Mammary epithelial cell (primary cell): ENCODE measurements at regions not wholly inside any gene's neighbourhood (a gene's known extent, or its start where the extent isn't known, plus 50 kb on each side); places are given as distances from the start of the nearest gene placed in this dataset.

ENCODE experiments used
- EZH2 ChIP-seq: IDR thresholded peaks from 2 replicates; pipeline ENCODE4 v1.6.1; 2012; ENCODE audit warnings: low read length, inconsistent platforms, borderline replicate concordance
- TF ChIP-seq, protein P1 (sequence below), 2 donors: IDR thresholded peaks in 1 of 2; conservative IDR thresholded peaks in 1 of 2; 2 replicates each; pipeline ENCODE4 v1.5.1; 2011 to 2012; ENCODE audit warnings: inconsistent platforms in 2 of 2, low read length in 2 of 2, mild to moderate bottlenecking in 2 of 2, control low read depth in 1 of 2, low read depth in 1 of 2; ENCODE audit not compliant: insufficient read depth in 1 of 2; ENCODE audit errors: extremely low read depth in 1 of 2

DNA sequence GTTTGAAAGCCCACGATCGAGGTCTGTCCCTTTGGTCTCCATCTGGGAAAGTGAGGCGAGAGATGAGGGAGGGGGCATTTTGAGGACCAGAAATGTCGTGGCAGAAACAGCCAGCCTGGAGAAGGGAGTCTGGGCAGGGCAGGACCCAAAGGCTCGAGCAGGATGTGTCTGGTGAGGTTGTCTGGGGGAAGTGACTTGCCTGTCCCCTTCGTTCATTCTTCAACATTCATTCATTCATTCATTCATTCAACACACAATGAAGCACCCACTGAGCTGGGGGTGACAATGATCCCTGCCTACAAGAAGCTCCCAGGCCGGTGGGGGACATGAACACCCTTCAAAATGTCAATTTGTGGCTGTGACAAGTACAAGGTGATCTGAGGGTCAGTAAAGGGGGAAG, 80.5 kb downstream of the CEBPB start:
- TF ChIP-seq, protein P1, sequence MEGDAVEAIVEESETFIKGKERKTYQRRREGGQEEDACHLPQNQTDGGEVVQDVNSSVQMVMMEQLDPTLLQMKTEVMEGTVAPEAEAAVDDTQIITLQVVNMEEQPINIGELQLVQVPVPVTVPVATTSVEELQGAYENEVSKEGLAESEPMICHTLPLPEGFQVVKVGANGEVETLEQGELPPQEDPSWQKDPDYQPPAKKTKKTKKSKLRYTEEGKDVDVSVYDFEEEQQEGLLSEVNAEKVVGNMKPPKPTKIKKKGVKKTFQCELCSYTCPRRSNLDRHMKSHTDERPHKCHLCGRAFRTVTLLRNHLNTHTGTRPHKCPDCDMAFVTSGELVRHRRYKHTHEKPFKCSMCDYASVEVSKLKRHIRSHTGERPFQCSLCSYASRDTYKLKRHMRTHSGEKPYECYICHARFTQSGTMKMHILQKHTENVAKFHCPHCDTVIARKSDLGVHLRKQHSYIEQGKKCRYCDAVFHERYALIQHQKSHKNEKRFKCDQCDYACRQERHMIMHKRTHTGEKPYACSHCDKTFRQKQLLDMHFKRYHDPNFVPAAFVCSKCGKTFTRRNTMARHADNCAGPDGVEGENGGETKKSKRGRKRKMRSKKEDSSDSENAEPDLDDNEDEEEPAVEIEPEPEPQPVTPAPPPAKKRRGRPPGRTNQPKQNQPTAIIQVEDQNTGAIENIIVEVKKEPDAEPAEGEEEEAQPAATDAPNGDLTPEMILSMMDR (conservative IDR thresholded peaks at IDR 0.05 in 1 of 2, IDR thresholded peaks at IDR 0.05 in 1 of 2; ENCODE audit: extremely low read depth in 1 of 2, insufficient read depth in 1 of 2, low read depth in 1 of 2, low read length in 2 of 2) = no peak
- no peak for TF ChIP-seq EZH2
